GM12865 (cell line): ENCODE measurements at regions not wholly inside any gene's neighbourhood (a gene's known extent, or its start where the extent isn't known, plus 50 kb on each side); places are given as distances from the start of the nearest gene placed in this dataset.

Experiments
- DNase-seq: peaks from one replicate; pipeline ENCODE4 v3.0.0; 2010; ENCODE audit warnings: low read depth
- H3K4me3 ChIP-seq: 2 replicates; pipeline ENCODE4 v1.5.1; 2011; ENCODE audit warnings: mild to moderate bottlenecking, low read depth, low read length, control low read depth
- TF ChIP-seq, protein P1 (sequence below): IDR thresholded peaks from 2 replicates; pipeline ENCODE4 v1.5.1; 2011; ENCODE audit warnings: low read length, control low read depth, low read depth, inconsistent platforms; ENCODE audit not compliant: insufficient read depth; ENCODE audit errors: missing control alignments

DNA sequence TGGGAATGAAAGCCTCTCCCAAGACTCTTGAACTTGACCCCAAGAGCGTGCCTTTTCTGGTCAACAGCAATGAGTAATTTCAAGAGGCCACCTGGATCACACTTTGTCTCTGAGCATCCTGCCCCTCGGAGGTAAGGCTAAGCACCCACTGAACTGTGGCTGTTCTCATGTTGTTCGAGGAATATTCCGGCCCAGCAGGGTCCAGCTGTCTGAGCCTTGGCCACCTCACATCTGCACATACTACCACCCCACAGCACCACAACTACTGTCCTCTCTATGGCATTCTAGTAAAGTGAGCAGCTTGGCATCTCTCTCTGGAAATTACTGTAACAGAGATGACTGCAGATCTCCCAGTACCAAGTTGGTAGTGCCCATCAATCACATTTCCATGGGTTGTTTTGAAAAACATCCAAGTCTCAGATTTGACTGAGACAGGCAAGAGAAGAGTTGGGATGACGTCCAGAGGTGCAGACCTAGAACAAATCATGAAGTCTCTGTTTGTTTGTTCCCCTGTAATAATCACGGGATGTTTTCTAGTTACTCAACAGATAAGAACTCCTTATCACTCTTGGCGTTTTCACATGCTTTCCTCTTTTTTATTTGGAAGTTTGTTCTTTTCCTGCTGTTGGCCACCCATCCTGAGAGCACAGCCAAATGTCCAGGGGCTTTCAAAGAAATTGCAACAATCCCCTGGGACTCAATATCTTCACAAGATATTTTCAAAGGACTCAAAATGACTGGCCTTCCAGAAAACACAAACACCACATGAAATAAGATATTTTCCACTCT is 336.0 kb upstream of the TNP1 start:
- no peak overlapping the region for H3K4me3 ChIP-seq
- no peak for DNase-seq
- TF ChIP-seq, protein P1, sequence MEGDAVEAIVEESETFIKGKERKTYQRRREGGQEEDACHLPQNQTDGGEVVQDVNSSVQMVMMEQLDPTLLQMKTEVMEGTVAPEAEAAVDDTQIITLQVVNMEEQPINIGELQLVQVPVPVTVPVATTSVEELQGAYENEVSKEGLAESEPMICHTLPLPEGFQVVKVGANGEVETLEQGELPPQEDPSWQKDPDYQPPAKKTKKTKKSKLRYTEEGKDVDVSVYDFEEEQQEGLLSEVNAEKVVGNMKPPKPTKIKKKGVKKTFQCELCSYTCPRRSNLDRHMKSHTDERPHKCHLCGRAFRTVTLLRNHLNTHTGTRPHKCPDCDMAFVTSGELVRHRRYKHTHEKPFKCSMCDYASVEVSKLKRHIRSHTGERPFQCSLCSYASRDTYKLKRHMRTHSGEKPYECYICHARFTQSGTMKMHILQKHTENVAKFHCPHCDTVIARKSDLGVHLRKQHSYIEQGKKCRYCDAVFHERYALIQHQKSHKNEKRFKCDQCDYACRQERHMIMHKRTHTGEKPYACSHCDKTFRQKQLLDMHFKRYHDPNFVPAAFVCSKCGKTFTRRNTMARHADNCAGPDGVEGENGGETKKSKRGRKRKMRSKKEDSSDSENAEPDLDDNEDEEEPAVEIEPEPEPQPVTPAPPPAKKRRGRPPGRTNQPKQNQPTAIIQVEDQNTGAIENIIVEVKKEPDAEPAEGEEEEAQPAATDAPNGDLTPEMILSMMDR, result no peak

DNA sequence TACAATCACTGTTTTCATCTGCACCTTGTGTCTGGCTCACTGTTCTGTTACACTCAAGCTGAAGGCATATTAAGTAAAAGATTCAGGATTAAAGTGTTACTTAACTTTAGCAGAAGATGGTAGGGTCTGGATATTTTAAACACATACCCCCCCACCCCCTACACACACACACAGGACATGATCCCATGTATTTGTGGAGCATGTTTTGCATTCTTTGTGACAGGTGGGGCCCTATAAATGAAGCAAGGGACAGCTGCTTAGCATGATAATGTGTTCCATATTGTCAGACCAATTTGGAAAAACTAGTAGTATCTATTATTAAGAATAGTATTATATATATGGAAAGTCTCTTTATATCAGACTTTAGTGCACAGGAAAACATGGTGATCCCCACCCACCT is 335.2 kb upstream of the TNP1 start:
- TF ChIP-seq, protein P1, result no peak
- no peak overlapping the region for H3K4me3 ChIP-seq
- DNase-seq, result no peak

GRCh38 chr2:217193431-217194340 is 333.8 kb upstream of the TNP1 start:
- no peak overlapping the region for H3K4me3 ChIP-seq
- TF ChIP-seq, protein P1, result no peak
- DNase-seq, result no peak

DNA sequence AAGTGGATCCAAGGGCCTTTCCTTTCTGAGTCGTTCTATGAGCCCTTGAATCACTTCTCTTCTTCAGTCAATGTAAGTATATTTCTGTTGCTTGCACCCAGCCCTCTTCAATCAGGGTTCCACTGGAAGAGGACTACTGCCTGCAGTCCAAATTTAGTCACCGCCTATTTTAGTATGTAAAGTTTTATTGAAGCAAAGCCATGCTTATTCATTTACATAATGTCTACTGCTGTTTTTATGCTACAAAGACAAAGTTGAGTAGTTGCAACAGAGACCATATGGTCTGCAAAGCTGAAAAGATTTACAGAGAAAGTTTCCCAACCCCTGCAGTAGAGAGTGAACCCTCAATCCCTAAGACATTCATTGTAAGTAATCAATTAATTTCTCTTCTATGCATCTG is 332.5 kb upstream of the TNP1 start:
- H3K4me3 ChIP-seq, result no peak overlapping the region
- DNase-seq, result no peak
- TF ChIP-seq, protein P1, result no peak

GRCh38 chr2:217189747-217190146 is 329.9 kb upstream of the TNP1 start:
- no peak for DNase-seq
- TF ChIP-seq, protein P1, result no peak

GRCh38 chr2:217189131-217189530 is 329.3 kb upstream of the TNP1 start:
- H3K4me3 ChIP-seq, result no peak overlapping the region
- no peak for DNase-seq
- TF ChIP-seq, protein P1, result no peak

More at GRCh38 chr2:217189747-217190146, 329.9 kb upstream of the TNP1 start:
- no peak overlapping the region for H3K4me3 ChIP-seq
